Sigmoid colon (tissue), 6 donors: ENCODE measurements at regions not wholly inside any gene's neighbourhood (a gene's known extent, or its start where the extent isn't known, plus 50 kb on each side); places are given as distances from the start of the nearest gene placed in this dataset.

Experiments
- DNase-seq: peaks from one replicate; pipeline ENCODE4 v3.0.0-alpha.2; 2019
- H3K27ac ChIP-seq, 4 donors: fragments of 200-600 bp; sonication (generic); one replicate each; pipeline ENCODE4 v1.5.1; 2016 to 2019; ENCODE audit warnings: mild to moderate bottlenecking in 1 of 4
- H3K27me3 ChIP-seq, 3 donors: fragments of 200-600 bp; sonication (generic); one replicate each; pipeline ENCODE4 v1.5.1; 2019; ENCODE audit warnings: mild to moderate bottlenecking in 1 of 3
- H3K36me3 ChIP-seq, 4 donors: fragments of 200-600 bp; sonication (generic); one replicate each; pipeline ENCODE4 v1.5.1; 2016 to 2019
- H3K4me1 ChIP-seq, 4 donors: fragments of 200-600 bp; sonication (generic); one replicate each; pipeline ENCODE4 v1.5.1; 2017 to 2019
- H3K4me3 ChIP-seq, 4 donors: fragments of 200-600 bp; sonication (generic); one replicate each; pipeline ENCODE4 v1.5.1; 2017 to 2019; ENCODE audit warnings: mild to moderate bottlenecking in 2 of 4, moderate library complexity in 1 of 4
- H3K9me3 ChIP-seq, 4 donors: fragments of 200-600 bp in 3 of 4; sonication (generic) in 3 of 4; one replicate each; pipeline versions ENCODE4 v1.5.1 to v1.6.1; 2013 to 2019
- CTCF ChIP-seq, 4 experiments: fragments of 450-650 bp in 3 of 4; fragments of 200-600 bp in 1 of 4; IDR thresholded peaks; one replicate each; pipeline ENCODE4 v1.5.1; 2016 to 2019; ENCODE audit warnings: antibody characterized with exemption in 4 of 4, mild to moderate bottlenecking in 3 of 4, moderate library complexity in 2 of 4
- EP300 ChIP-seq, 4 donors: sonication (generic); formaldehyde crosslinking; IDR thresholded peaks; one replicate each; pipeline ENCODE4 v1.6.1; 2017; ENCODE audit warnings: antibody characterized with exemption in 4 of 4
- POLR2A ChIP-seq, 2 donors: fragments of 450-650 bp; IDR thresholded peaks; one replicate each; pipeline ENCODE4 v1.6.1; 2016; ENCODE audit warnings: antibody characterized with exemption in 2 of 2, mild to moderate bottlenecking in 2 of 2, moderate library complexity in 2 of 2
- POLR2AphosphoS5 ChIP-seq, 4 donors: sonication (generic); formaldehyde crosslinking; IDR thresholded peaks; one replicate each; pipeline ENCODE4 v1.6.1; 2017; ENCODE audit warnings: antibody characterized with exemption in 4 of 4
- WGBS, 2 donors: extraction: QIAGEN DNeasy Blood & Tissue Kit; methylation state at CpG; one replicate each; pipeline ENCODE4 v1.1.7; 2013; 5-methylcytosine and 5-hydroxymethylcytosine counted together
- intact Hi-C: fragments of 100-400 bp; cut with DNase I; formaldehyde crosslinking; loops from one replicate; pipeline ENCODE4 v1.15.1; 2023
- donor health status: healthy with polysubstance abuse.
- donor health status: healthy.

DNA sequence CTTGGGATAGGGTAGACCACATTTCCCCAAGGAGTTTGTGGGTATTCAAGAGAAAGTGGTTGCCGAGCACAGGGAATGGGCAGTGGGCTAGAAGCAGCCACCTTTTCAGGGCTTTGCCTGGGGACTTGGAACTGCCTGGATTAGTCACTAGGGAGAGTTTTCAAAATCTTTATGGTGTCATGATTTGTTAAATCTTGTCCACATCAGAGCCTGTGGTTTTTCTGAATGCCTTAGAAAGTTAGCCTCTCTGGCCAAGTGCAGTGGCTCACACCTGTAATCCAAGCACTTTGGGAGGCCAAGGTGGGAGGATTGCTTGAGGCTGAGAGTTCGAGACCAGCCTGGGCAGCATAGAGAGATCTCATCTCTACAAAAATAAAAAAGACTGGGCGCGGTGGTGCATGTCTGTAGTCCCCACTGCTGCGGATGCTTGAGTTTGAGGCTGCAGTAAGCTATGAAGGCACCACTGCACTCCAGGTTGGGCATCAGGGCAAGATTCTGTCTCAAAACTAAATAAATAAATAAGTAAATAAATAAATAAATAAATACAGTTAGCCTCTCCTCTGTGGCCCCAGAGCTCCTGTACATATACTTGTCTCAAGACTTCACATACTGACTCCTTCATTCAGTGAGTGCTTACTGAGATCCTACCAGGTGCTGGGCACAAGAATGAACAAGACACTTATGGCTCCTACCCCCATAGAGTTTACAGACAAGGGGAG lies 76.3 kb upstream of the HNF1B start:
- no peaks in the 10 kb centered on the region for H3K27me3 ChIP-seq
- no peak for DNase-seq
- H3K36me3 ChIP-seq: no peaks in the 10 kb centered on the region
- no peak for TF ChIP-seq EP300 (IDR thresholded peaks at IDR 0.05)
- no peak for TF ChIP-seq CTCF (IDR thresholded peaks at IDR 0.05)
- TF ChIP-seq POLR2A (IDR thresholded peaks at IDR 0.05): no peak
- TF ChIP-seq POLR2AphosphoS5 (IDR thresholded peaks at IDR 0.05): no peak
- WGBS, 2 donors: 93 to 96% methylated on average over 5 of the region's 5 CpGs
- no peak overlapping the region for H3K27ac ChIP-seq
- intact Hi-C loops: no loop called here
- no peaks in the 10 kb centered on the region for H3K9me3 ChIP-seq
- H3K4me3 ChIP-seq: no peak overlapping the region
- peaks cover 0 to 5% (median 0%) of the 10 kb centered on the region in 4 donors for H3K4me1 ChIP-seq

DNA sequence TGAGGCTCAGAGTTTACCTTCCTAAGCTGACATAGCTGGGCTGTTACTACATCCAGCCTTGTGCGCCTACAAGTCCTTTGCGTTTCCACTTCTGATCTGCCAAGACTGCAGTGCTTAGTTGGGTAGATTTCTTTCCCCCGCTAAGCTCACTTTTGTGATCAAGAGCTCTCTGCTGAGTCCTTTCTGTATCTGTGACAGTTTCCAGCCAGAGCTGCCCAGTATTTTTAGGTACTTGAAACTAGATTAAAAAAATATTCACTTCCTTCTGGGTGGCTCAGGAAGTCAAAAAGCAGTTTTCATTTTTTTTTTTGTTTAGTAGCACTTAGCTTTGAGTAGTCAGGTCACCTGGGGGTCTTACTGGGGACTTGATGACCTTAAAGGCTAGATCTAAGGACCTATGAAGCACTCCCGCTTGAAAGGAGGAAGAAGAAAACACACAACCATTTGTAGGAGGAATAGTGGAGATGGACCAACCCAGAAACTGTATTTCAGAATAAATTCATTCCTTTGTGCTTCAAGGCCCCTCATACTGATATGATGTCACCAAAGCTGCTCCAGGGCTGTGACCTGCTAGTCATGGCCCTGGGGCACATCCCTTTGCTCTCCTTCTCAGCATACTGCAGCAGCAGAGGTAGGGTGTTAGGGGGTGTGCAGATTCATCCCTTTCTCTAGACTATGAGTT lies 75.6 kb upstream of the HNF1B start:
- peaks cover 0 to 4% (median 0%) of the 10 kb centered on the region in 3 donors for H3K27me3 ChIP-seq
- H3K4me3 ChIP-seq: no peak overlapping the region
- no peaks in the 10 kb centered on the region for H3K9me3 ChIP-seq
- no peak for DNase-seq
- intact Hi-C loops: no loop called here
- peaks cover 0 to 5% (median 0%) of the 10 kb centered on the region in 4 donors for H3K4me1 ChIP-seq
- H3K27ac ChIP-seq: no peak overlapping the region
- TF ChIP-seq POLR2A (IDR thresholded peaks at IDR 0.05): no peak
- no peak for TF ChIP-seq EP300 (IDR thresholded peaks at IDR 0.05)
- TF ChIP-seq CTCF (IDR thresholded peaks at IDR 0.05): no peak
- TF ChIP-seq POLR2AphosphoS5 (IDR thresholded peaks at IDR 0.05): no peak
- no peaks in the 10 kb centered on the region for H3K36me3 ChIP-seq
- WGBS, 2 donors: 61 to 89% methylated on average over 4 of the region's 4 CpGs

DNA sequence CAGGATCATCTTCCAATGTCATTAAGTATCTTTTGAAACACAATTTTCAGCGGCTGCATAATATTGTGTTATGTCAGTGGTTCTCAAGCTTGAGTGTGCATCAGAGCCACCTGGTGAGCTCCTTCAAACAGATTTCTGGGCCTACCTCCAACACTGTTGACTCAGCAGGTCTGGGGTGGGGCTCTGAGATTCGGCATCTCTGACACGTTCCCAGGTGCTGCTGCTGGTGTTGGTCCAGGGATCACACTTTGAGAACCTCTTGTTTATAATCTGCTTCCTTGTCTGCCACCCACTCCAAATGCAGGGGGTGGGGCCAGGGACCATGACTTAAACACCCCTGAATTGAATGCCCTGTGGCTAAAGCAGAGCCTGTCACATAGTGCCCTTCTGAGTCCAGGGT lies 73.8 kb upstream of the HNF1B start:
- TF ChIP-seq CTCF (IDR thresholded peaks at IDR 0.05) (no peak), POLR2A (IDR thresholded peaks at IDR 0.05) (no peak), POLR2AphosphoS5 (IDR thresholded peaks at IDR 0.05) (no peak), EP300 (IDR thresholded peaks at IDR 0.05) (no peak)
- Histone ChIP-seq H3K36me3 (no peaks in the 10 kb centered on the region), H3K4me3 (no peak overlapping the region), H3K9me3 (no peaks in the 10 kb centered on the region), H3K27me3 (peaks cover 0 to 7% (median 0%) of the 10 kb centered on the region in 3 donors), H3K4me1 (no peaks in the 10 kb centered on the region), H3K27ac (no peak overlapping the region)
- intact Hi-C loops: no loop called here
- DNase-seq: no peak
- WGBS, 2 donors: 15 to 46% methylated on average over 3 of the region's 3 CpGs

DNA sequence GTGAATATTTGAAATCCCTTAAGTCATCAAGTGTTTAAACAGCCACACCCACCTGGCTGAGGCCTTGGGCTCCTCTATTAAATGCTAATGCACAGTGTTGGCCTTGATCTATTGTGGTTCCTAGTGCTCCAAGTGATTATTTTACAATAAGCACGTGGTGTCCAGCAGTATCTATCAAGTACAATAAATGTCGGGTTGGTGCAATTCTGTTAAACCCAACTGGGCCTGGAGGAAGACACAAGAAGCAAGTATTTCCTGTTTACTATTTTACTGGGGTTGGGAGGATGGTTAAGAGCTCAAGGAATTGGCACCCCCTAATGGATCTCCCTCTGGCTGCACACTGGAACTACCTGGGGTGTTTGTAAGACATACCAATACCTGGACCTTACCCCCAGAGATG lies 72.1 kb upstream of the HNF1B start:
- WGBS, 2 donors: 2 to 11% methylated on average over 2 of the region's 2 CpGs
- no peak overlapping the region for H3K4me3 ChIP-seq
- no peaks in the 10 kb centered on the region for H3K36me3 ChIP-seq
- H3K9me3 ChIP-seq: no peaks in the 10 kb centered on the region
- no peaks in the 10 kb centered on the region for H3K4me1 ChIP-seq
- DNase-seq: no peak
- no peak overlapping the region for H3K27ac ChIP-seq
- intact Hi-C loops: no loop called here
- no peak for TF ChIP-seq POLR2AphosphoS5 (IDR thresholded peaks at IDR 0.05)
- no peak for TF ChIP-seq POLR2A (IDR thresholded peaks at IDR 0.05)
- no peak for TF ChIP-seq EP300 (IDR thresholded peaks at IDR 0.05)
- TF ChIP-seq CTCF (IDR thresholded peaks at IDR 0.05): no peak
- H3K27me3 ChIP-seq: peaks cover 0 to 7% (median 0%) of the 10 kb centered on the region in 3 donors
